H1 (cell line): ENCODE measurements at regions not wholly inside any gene's neighbourhood (a gene's known extent, or its start where the extent isn't known, plus 50 kb on each side); places are given as distances from the start of the nearest gene placed in this dataset.

Experiments
- CTCF ChIA-PET: fragments of 300-600 bp; sonication (Branson Sonifier 250); formaldehyde crosslinking; loops from one replicate; lab custom pipeline; 2021; ENCODE audit not compliant: partially characterized antibody; lab: Charles Lee
- POLR2A ChIA-PET: fragments of 300-600 bp; sonication (Branson Sonifier 250); formaldehyde crosslinking; loops from one replicate; lab custom pipeline; 2021; ENCODE audit warnings: inconsistent platforms; ENCODE audit not compliant: partially characterized antibody; lab: Charles Lee
- DNase-seq, 2 experiments: peaks; one replicate each; pipeline versions ENCODE4 v3.0.0 to v3.0.0-alpha.2; 2010 to 2022; ENCODE audit warnings: low spot score in 2 of 2, low read depth in 1 of 2, mixed read lengths in 1 of 2
- FAIRE-seq: peaks from 2 replicates; lab custom pipeline; 2011; peaks lifted over from hg19 to GRCh38; lab: Jason Lieb, UNC
- H2AFZ ChIP-seq: 2 replicates; pipeline ENCODE4 v1.8.1; 2012; ENCODE audit warnings: low read length, inconsistent platforms
- H2AK5ac ChIP-seq: 2 replicates; pipeline ENCODE4 v1.6.1; 2013; ENCODE audit warnings: low read depth, low read length
- H2BK120ac ChIP-seq: replicated peaks from 2 replicates; pipeline ENCODE3; 2013; ENCODE audit warnings: low read depth, low read length, inconsistent platforms
- H2BK12ac ChIP-seq: 2 replicates; pipeline ENCODE4 v1.6.1; 2013; ENCODE audit warnings: low read depth, low read length
- H2BK15ac ChIP-seq: 2 replicates; pipeline ENCODE4 v1.6.1; 2013; ENCODE audit warnings: low read length
- H2BK20ac ChIP-seq: 2 replicates; pipeline ENCODE4 v1.6.1; 2013; ENCODE audit warnings: low read length
- H2BK5ac ChIP-seq: 2 replicates; pipeline ENCODE4 v1.6.1; 2013; ENCODE audit warnings: low read depth, low read length
- H3K14ac ChIP-seq: 2 replicates; pipeline ENCODE4 v1.6.1; 2013; ENCODE audit warnings: inconsistent platforms; ENCODE audit not compliant: insufficient read length
- H3K18ac ChIP-seq: 2 replicates; pipeline ENCODE4 v1.6.1; 2013; ENCODE audit warnings: low read length; ENCODE audit errors: extremely low read depth
- H3K23ac ChIP-seq: 2 replicates; pipeline ENCODE4 v1.6.1; 2013; ENCODE audit warnings: inconsistent platforms; ENCODE audit not compliant: insufficient read length
- H3K23me2 ChIP-seq: 2 replicates; pipeline ENCODE4 v1.6.1; 2013; ENCODE audit warnings: low read depth, low read length
- H3K27ac ChIP-seq: 2 replicates; pipeline ENCODE4 v1.6.1; 2011; ENCODE audit warnings: low read depth, low read length, inconsistent platforms
- H3K27me3 ChIP-seq, 4 experiments: replicated peaks in 1 of 4; 1 replicate in 1 of 4; 2 replicates in 3 of 4; pipeline versions ENCODE4 v1.6.1 to v1.8.1; 2011 to 2013; ENCODE audit warnings: low read length in 3 of 4, mild to moderate bottlenecking in 3 of 4, inconsistent platforms in 2 of 4, mixed read lengths in 2 of 4, moderate library complexity in 1 of 4; ENCODE audit not compliant: control insufficient read depth in 3 of 4, insufficient read depth in 3 of 4; ENCODE audit errors: extremely low read depth in 1 of 4
- H3K36me3 ChIP-seq, 4 experiments: 2 replicates each; pipeline versions ENCODE4 v1.6.1 to v1.8.1; 2011 to 2013; ENCODE audit warnings: mild to moderate bottlenecking in 4 of 4, low read length in 3 of 4, moderate library complexity in 2 of 4, control low read depth in 1 of 4, inconsistent platforms in 1 of 4; ENCODE audit not compliant: insufficient read depth in 4 of 4, control insufficient read depth in 2 of 4
- H3K4ac ChIP-seq: replicated peaks from 2 replicates; pipeline ENCODE3; 2013; ENCODE audit warnings: low read length, low read depth, mixed read lengths, inconsistent platforms; ENCODE audit not compliant: insufficient read length
- H3K4me1 ChIP-seq, 4 experiments: replicated peaks in 1 of 4; 1 replicate in 1 of 4; 2 replicates in 3 of 4; pipeline versions ENCODE4 v1.6.1 to v1.8.1; 2011 to 2013; ENCODE audit warnings: low read length in 3 of 4, inconsistent platforms in 2 of 4, mixed read lengths in 1 of 4; ENCODE audit not compliant: insufficient read depth in 4 of 4, control insufficient read depth in 3 of 4
- H3K4me2 ChIP-seq, 2 experiments: 2 replicates each; pipeline versions ENCODE4 v1.6.1 to v1.8.1; 2011 to 2013; ENCODE audit warnings: low read depth in 2 of 2, low read length in 2 of 2, control low read depth in 1 of 2, inconsistent platforms in 1 of 2, mild to moderate bottlenecking in 1 of 2; ENCODE audit not compliant: insufficient read depth in 1 of 2
- H3K4me3 ChIP-seq, 4 experiments: fragments of 200-600, 300-600 bp in 1 of 4; sonication (generic), shearing (Covaris generic), sonication (Bioruptor Twin) in 1 of 4; 2 replicates each; pipeline versions ENCODE4 v1.5.1 to v1.8.1; 2011 to 2016; ENCODE audit warnings: low read length in 4 of 4, low read depth in 3 of 4, control low read depth in 2 of 4, inconsistent platforms in 2 of 4, mild to moderate bottlenecking in 2 of 4, mixed read lengths in 1 of 4, moderate library complexity in 1 of 4; ENCODE audit not compliant: insufficient read depth in 2 of 4; ENCODE audit errors: extremely low read depth in 1 of 4
- H3K56ac ChIP-seq: replicated peaks from 2 replicates; pipeline ENCODE3; 2013; ENCODE audit warnings: low read depth, mild to moderate bottlenecking, mixed read lengths, low read length, inconsistent platforms; ENCODE audit not compliant: insufficient read length
- H3K79me1 ChIP-seq: 2 replicates; pipeline ENCODE4 v1.6.1; 2013; ENCODE audit warnings: low read depth, low read length, control low read depth
- H3K79me2 ChIP-seq, 2 experiments: 2 replicates each; pipeline versions ENCODE4 v1.6.1 to v1.8.1; 2012 to 2013; ENCODE audit warnings: low read length in 2 of 2, mild to moderate bottlenecking in 2 of 2, inconsistent platforms in 1 of 2; ENCODE audit not compliant: insufficient read depth in 2 of 2, control insufficient read depth in 1 of 2
- H3K9ac ChIP-seq, 4 experiments: replicated peaks in 1 of 4; 1 replicate in 1 of 4; 2 replicates in 3 of 4; pipeline versions ENCODE4 v1.6.1 to v1.8.1; 2011 to 2013; ENCODE audit warnings: low read depth in 3 of 4, low read length in 3 of 4, control low read depth in 2 of 4, mild to moderate bottlenecking in 2 of 4, moderate library complexity in 2 of 4, inconsistent platforms in 1 of 4; ENCODE audit errors: extremely low read depth in 1 of 4
- H3K9me3 ChIP-seq, 2 experiments: 2 replicates each; pipeline versions ENCODE4 v1.6.1 to v1.8.1; 2012 to 2013; ENCODE audit warnings: mild to moderate bottlenecking in 2 of 2, moderate library complexity in 2 of 2, control low read depth in 1 of 2, inconsistent platforms in 1 of 2, low read depth in 1 of 2, low read length in 1 of 2, mixed read lengths in 1 of 2; ENCODE audit not compliant: insufficient read depth in 2 of 2
- H4K20me1 ChIP-seq, 2 experiments: replicated peaks in 1 of 2; 2 replicates each; pipeline versions ENCODE3 to v1.8.1; 2011 to 2013; ENCODE audit warnings: inconsistent platforms in 2 of 2, low read length in 2 of 2, mild to moderate bottlenecking in 1 of 2; ENCODE audit not compliant: insufficient read depth in 2 of 2, control insufficient read depth in 1 of 2
- H4K5ac ChIP-seq: 2 replicates; pipeline ENCODE4 v1.6.1; 2013; ENCODE audit warnings: low read length, low read depth, mixed read lengths, inconsistent platforms; ENCODE audit not compliant: insufficient read length
- H4K8ac ChIP-seq: 2 replicates; pipeline ENCODE4 v1.8.0; 2013; ENCODE audit warnings: mild to moderate bottlenecking, moderate library complexity, low read length, inconsistent platforms; ENCODE audit not compliant: insufficient read depth; ENCODE audit errors: extremely low read depth
- H4K91ac ChIP-seq: replicated peaks from 2 replicates; pipeline ENCODE3; 2013; ENCODE audit warnings: low read length, mixed read lengths, inconsistent platforms; ENCODE audit not compliant: insufficient read length
- CBX8 ChIP-seq: fragments of 300-800, 300-1000 bp; sonication (generic); IDR thresholded peaks from 2 replicates; pipeline ENCODE4 v1.7.1; 2016; ENCODE audit warnings: low read depth, low read length, borderline replicate concordance
- CEBPB ChIP-seq: IDR thresholded peaks from 2 replicates; pipeline ENCODE4 v1.6.1; 2012; ENCODE audit warnings: low read depth, low read length
- CREB1 ChIP-seq: IDR thresholded peaks from 2 replicates; pipeline ENCODE4 v1.6.1; 2012; ENCODE audit warnings: inconsistent platforms
- EP300 ChIP-seq, 2 experiments: IDR thresholded peaks; 1 replicate in 1 of 2; 2 replicates in 1 of 2; pipeline ENCODE4 v1.6.1; 2011 to 2012; ENCODE audit warnings: low read depth in 2 of 2, low read length in 2 of 2, mild to moderate bottlenecking in 2 of 2, borderline replicate concordance in 1 of 2, inconsistent platforms in 1 of 2, moderate library complexity in 1 of 2
- FOSL1 ChIP-seq: IDR thresholded peaks from 2 replicates; pipeline ENCODE4 v1.6.1; 2011; ENCODE audit warnings: mild to moderate bottlenecking, low read depth, low read length, moderate library complexity; ENCODE audit not compliant: insufficient read depth
- JUN ChIP-seq: IDR thresholded peaks from 2 replicates; pipeline ENCODE4 v1.6.1; 2011; ENCODE audit warnings: low read depth, mild to moderate bottlenecking, improper control_type of control experiment, low read length
- NRF1 ChIP-seq: IDR thresholded peaks from 2 replicates; pipeline ENCODE4 v1.6.1; 2011; ENCODE audit warnings: mild to moderate bottlenecking, low read depth, low read length, improper control_type of control experiment
- POLR2A ChIP-seq, 2 experiments: IDR thresholded peaks; 1 replicate in 1 of 2; 2 replicates in 1 of 2; pipeline ENCODE4 v1.6.1; 2011; ENCODE audit warnings: low read depth in 2 of 2, low read length in 2 of 2, mild to moderate bottlenecking in 2 of 2; ENCODE audit errors: control extremely low read depth in 1 of 2
- POU5F1 ChIP-seq: IDR thresholded peaks from 2 replicates; pipeline ENCODE4 v1.6.1; 2011; ENCODE audit warnings: low read depth, mild to moderate bottlenecking, low read length, moderate library complexity
- RBBP5 ChIP-seq: IDR thresholded peaks from 2 replicates; pipeline ENCODE4 v1.7.1; 2012; ENCODE audit warnings: low read depth, mild to moderate bottlenecking, inconsistent platforms, low read length, moderate library complexity, borderline replicate concordance
- RFX5 ChIP-seq: IDR thresholded peaks from 2 replicates; pipeline ENCODE4 v1.6.1; 2011; ENCODE audit warnings: low read depth, low read length, improper control_type of control experiment, borderline replicate concordance
- RNF2 ChIP-seq: fragments of 200-900, 300-1000 bp; sonication (generic); IDR thresholded peaks from 2 replicates; pipeline ENCODE4 v1.7.1; 2016; ENCODE audit warnings: borderline replicate concordance, low read depth, mild to moderate bottlenecking, antibody characterized with exemption, low read length; ENCODE audit not compliant: poor library complexity, severe bottlenecking; ENCODE audit errors: missing control alignments
- TAF7 ChIP-seq: optimal IDR thresholded peaks from 2 replicates; pipeline ENCODE3; 2011; ENCODE audit warnings: low read depth, mild to moderate bottlenecking, inconsistent platforms, low read length, moderate library complexity, borderline replicate concordance
- ZNF274 ChIP-seq: IDR thresholded peaks from 2 replicates; pipeline ENCODE4 v1.7.0; 2012; ENCODE audit warnings: low read length, borderline replicate concordance; ENCODE audit errors: extremely low read depth

- H3K4me3 ChIP-seq, result no peak overlapping the region
- no peak overlapping the region for H2BK5ac ChIP-seq
- no peak overlapping the region for H2AFZ ChIP-seq
- no peak overlapping the region for H2BK15ac ChIP-seq
- H3K27me3 ChIP-seq, result no peaks in the 10 kb centered on the region
- H3K23me2 ChIP-seq, result no peaks in the 10 kb centered on the region
- no peaks in the 10 kb centered on the region for H4K20me1 ChIP-seq
- no peak overlapping the region for H2BK120ac ChIP-seq
- ChIA-PET CTCF (interaction anchor here (0.6 to 3.8 kb wide), 7 partner anchors 8 to 402 kb away, joined by 3 to 13 read pairs (median 6); no protein-coding TSS in a partner anchor), POLR2A (no interaction called here)
- H4K8ac ChIP-seq, result no peak overlapping the region
- DNase-seq (no peak), FAIRE-seq (no peak)
- H3K36me3 ChIP-seq, result no peaks in the 10 kb centered on the region
- no peak overlapping the region for H3K4ac ChIP-seq
- no peak overlapping the region for H3K56ac ChIP-seq
- no peaks in the 10 kb centered on the region for H3K9me3 ChIP-seq
- no peak overlapping the region for H3K14ac ChIP-seq
- no peak overlapping the region for H4K5ac ChIP-seq
- no peak overlapping the region for H2BK20ac ChIP-seq
- H3K4me2 ChIP-seq, result no peak overlapping the region
- H3K27ac ChIP-seq, result no peak overlapping the region
- TF ChIP-seq CBX8 (no peak), CEBPB (no peak), RFX5 (no peak), RBBP5 (no peak), CREB1 (no peak), ZNF274 (no peak), NRF1 (no peak), EP300 (IDR thresholded peaks at IDR 0.05; ENCODE audit: borderline replicate concordance in 1 of 2, low read depth in 2 of 2, low read length in 2 of 2) (no peak), RNF2 (no peak), FOSL1 (no peak), JUN (no peak), POU5F1 (no peak), POLR2A (IDR thresholded peaks at IDR 0.05; ENCODE audit: control extremely low read depth in 1 of 2, low read depth in 2 of 2, low read length in 2 of 2) (no peak), TAF7 (no peak)
- H3K9ac ChIP-seq, result no peak overlapping the region
- H3K79me1 ChIP-seq, result no peaks in the 10 kb centered on the region
- H3K18ac ChIP-seq, result no peak overlapping the region
- peaks cover 0 to 3% (median under 1%) of the 10 kb centered on the region in 4 experiments; a peak in 3 of 7 replicates for H3K4me1 ChIP-seq
- H2BK12ac ChIP-seq, result no peak overlapping the region
- no peaks in the 10 kb centered on the region for H3K79me2 ChIP-seq
- no peak overlapping the region for H4K91ac ChIP-seq
- no peak overlapping the region for H2AK5ac ChIP-seq
- no peak overlapping the region for H3K23ac ChIP-seq
Observed at GRCh38 chr12:78559886-78560285, 304.7 kb upstream of the SYT1 start.
